ENCODE measurements at regions not wholly inside any gene's neighbourhood (a gene's known extent, or its start where the extent isn't known, plus 50 kb on each side); places are given as distances from the start of the nearest gene placed in this dataset.
A peak's percentile ranks its signal among the peaks of the same experiment; 100 is the strongest.

- CTCF ChIA-PET = no interaction called here
- POLR2A ChIA-PET = no interaction called here
- DNase-seq (ENCODE audit: extremely low spot score) = no peak
- TF ChIP-seq ELF4 (IDR thresholded peaks at IDR 0.05) (no peak), LEF1 (IDR thresholded peaks at IDR 0.05; ENCODE audit: borderline replicate concordance) (no peak), FOXM1 (IDR thresholded peaks at IDR 0.05; ENCODE audit: borderline replicate concordance) (no peak), HDGF (IDR thresholded peaks at IDR 0.05; ENCODE audit: borderline replicate concordance) (no peak), FOXK2 (IDR thresholded peaks at IDR 0.05) (no peak), SP1 (IDR thresholded peaks at IDR 0.05) (no peak), CTBP1 (IDR thresholded peaks at IDR 0.05; ENCODE audit: borderline replicate concordance) (no peak), PKNOX1 (IDR thresholded peaks at IDR 0.05) (no peak), ARNT (IDR thresholded peaks at IDR 0.05) (no peak)
These were observed 127.4 kb upstream of the POF1B start for GRCh38 chrX:85506871-85507270.

GRCh38 chrX:85505801-85506200, 126.3 kb upstream of the POF1B start:
- no peak for DNase-seq (ENCODE audit: extremely low spot score)
- ChIA-PET CTCF (no interaction called here), POLR2A (no interaction called here)
- TF ChIP-seq FOXK2 (IDR thresholded peaks at IDR 0.05) (no peak), LEF1 (IDR thresholded peaks at IDR 0.05; ENCODE audit: borderline replicate concordance) (no peak), L3MBTL2 (conservative IDR thresholded peaks at IDR 0.05) (no peak)

- ChIA-PET CTCF (no interaction called here), POLR2A (no interaction called here)
- DNase-seq (ENCODE audit: extremely low spot score) = no peak
- TF ChIP-seq TARDBP (IDR thresholded peaks at IDR 0.05) = no peak
- TF ChIP-seq PKNOX1 (IDR thresholded peaks at IDR 0.05) = no peak
- no peak for TF ChIP-seq NFRKB (IDR thresholded peaks at IDR 0.05)
- TF ChIP-seq ELF4 (IDR thresholded peaks at IDR 0.05) = no peak
- TF ChIP-seq L3MBTL2 (conservative IDR thresholded peaks at IDR 0.05) = no peak
- no peak for TF ChIP-seq FOXM1 (IDR thresholded peaks at IDR 0.05; ENCODE audit: borderline replicate concordance)
- no peak for TF ChIP-seq ARNT (IDR thresholded peaks at IDR 0.05)
- no peak for TF ChIP-seq HDGF (IDR thresholded peaks at IDR 0.05; ENCODE audit: borderline replicate concordance)
- TF ChIP-seq CTBP1 (IDR thresholded peaks at IDR 0.05; ENCODE audit: borderline replicate concordance) = no peak
- no peak for TF ChIP-seq LEF1 (IDR thresholded peaks at IDR 0.05; ENCODE audit: borderline replicate concordance)
- no peak for TF ChIP-seq ZNF384 (IDR thresholded peaks at IDR 0.05)
These were observed 124.9 kb upstream of the POF1B start for GRCh38 chrX:85504381-85504780.

- ChIA-PET CTCF (no interaction called here), POLR2A (no interaction called here)
These were observed 124.0 kb upstream of the POF1B start for GRCh38 chrX:85503258-85504158.

GRCh38 chrX:85501349-85501748, 121.9 kb upstream of the POF1B start:
- no peak for DNase-seq (ENCODE audit: extremely low spot score)
- ChIA-PET POLR2A (no interaction called here), CTCF (no interaction called here)
- TF ChIP-seq ELF4 (IDR thresholded peaks at IDR 0.05) = no peak
- no peak for TF ChIP-seq HDGF (IDR thresholded peaks at IDR 0.05; ENCODE audit: borderline replicate concordance)
- no peak for TF ChIP-seq LEF1 (IDR thresholded peaks at IDR 0.05; ENCODE audit: borderline replicate concordance)
- TF ChIP-seq BHLHE40 (IDR thresholded peaks at IDR 0.05; ENCODE audit: borderline replicate concordance) = no peak
- TF ChIP-seq SUZ12 (IDR thresholded peaks at IDR 0.05) = no peak
- no peak for TF ChIP-seq FOXA1 (IDR thresholded peaks at IDR 0.05)
- no peak for TF ChIP-seq FOXK2 (IDR thresholded peaks at IDR 0.05)
- no peak for TF ChIP-seq FOXM1 (IDR thresholded peaks at IDR 0.05; ENCODE audit: borderline replicate concordance)
- no peak for TF ChIP-seq SP1 (IDR thresholded peaks at IDR 0.05)

More at GRCh38 chrX:85503258-85504158, 124.0 kb upstream of the POF1B start:
- TF ChIP-seq FOXM1 (IDR thresholded peaks at IDR 0.05; ENCODE audit: borderline replicate concordance) = no peak
- TF ChIP-seq PKNOX1 (IDR thresholded peaks at IDR 0.05) = peak; percentile 71
- TF ChIP-seq HDGF (IDR thresholded peaks at IDR 0.05; ENCODE audit: borderline replicate concordance) = no peak
- TF ChIP-seq FOXK2 (IDR thresholded peaks at IDR 0.05) = no peak
- DNase-seq (ENCODE audit: extremely low spot score) = no peak

- no peak for TF ChIP-seq HDGF (IDR thresholded peaks at IDR 0.05; ENCODE audit: borderline replicate concordance)
- TF ChIP-seq FOXA1 (IDR thresholded peaks at IDR 0.05) = no peak
- TF ChIP-seq BHLHE40 (IDR thresholded peaks at IDR 0.05; ENCODE audit: borderline replicate concordance) = no peak
- TF ChIP-seq CTBP1 (IDR thresholded peaks at IDR 0.05; ENCODE audit: borderline replicate concordance) = no peak
- no peak for TF ChIP-seq ELF4 (IDR thresholded peaks at IDR 0.05)
- TF ChIP-seq ZNF384 (IDR thresholded peaks at IDR 0.05) = no peak
- no peak for TF ChIP-seq FOXK2 (IDR thresholded peaks at IDR 0.05)
- no peak for DNase-seq (ENCODE audit: extremely low spot score)
- ChIA-PET POLR2A (no interaction called here), CTCF (no interaction called here)
These were observed 119.9 kb upstream of the POF1B start for GRCh38 chrX:85499400-85499799.

- TF ChIP-seq LEF1 (IDR thresholded peaks at IDR 0.05; ENCODE audit: borderline replicate concordance) (no peak), HDGF (IDR thresholded peaks at IDR 0.05; ENCODE audit: borderline replicate concordance) (no peak), ARNT (IDR thresholded peaks at IDR 0.05) (no peak), SP1 (IDR thresholded peaks at IDR 0.05) (no peak), BHLHE40 (IDR thresholded peaks at IDR 0.05; ENCODE audit: borderline replicate concordance) (no peak), FOXA1 (IDR thresholded peaks at IDR 0.05) (no peak), L3MBTL2 (conservative IDR thresholded peaks at IDR 0.05) (no peak), NFRKB (IDR thresholded peaks at IDR 0.05) (no peak), PKNOX1 (IDR thresholded peaks at IDR 0.05) (no peak), CTBP1 (IDR thresholded peaks at IDR 0.05; ENCODE audit: borderline replicate concordance) (no peak), ELF4 (IDR thresholded peaks at IDR 0.05) (no peak), TARDBP (IDR thresholded peaks at IDR 0.05) (no peak), FOXK2 (IDR thresholded peaks at IDR 0.05) (no peak), SUZ12 (IDR thresholded peaks at IDR 0.05) (no peak), ZNF384 (IDR thresholded peaks at IDR 0.05) (no peak), FOXM1 (IDR thresholded peaks at IDR 0.05; ENCODE audit: borderline replicate concordance) (no peak)
- POLR2A ChIA-PET = no interaction called here
- CTCF ChIA-PET = no interaction called here
- DNase-seq (ENCODE audit: extremely low spot score) = no peak
These were observed 114.4 kb upstream of the POF1B start for GRCh38 chrX:85493821-85494220.

Measured in HEK293T (cell line).